ENCODE measurements at regions not wholly inside any gene's neighbourhood (a gene's known extent, or its start where the extent isn't known, plus 50 kb on each side); places are given as distances from the start of the nearest gene placed in this dataset.

- H3K4me3 ChIP-seq (ENCODE audit: low read length) = no peak overlapping the region
- no peaks in the 10 kb centered on the region for H3K79me2 ChIP-seq (ENCODE audit: low read length)
- H4K20me1 ChIP-seq (ENCODE audit: insufficient read depth, low read depth, low read length) = no peaks in the 10 kb centered on the region
- no peaks in the 10 kb centered on the region for H3K9me3 ChIP-seq (ENCODE audit: low read length)
- no peaks in the 10 kb centered on the region for H3K4me1 ChIP-seq (ENCODE audit: low read length)
- no peak overlapping the region for H3K27ac ChIP-seq (ENCODE audit: low read length)
- H3K36me3 ChIP-seq (ENCODE audit: insufficient read depth, low read length) = no peaks in the 10 kb centered on the region
- peak; percentile 52 for DNase-seq
- H3K27me3 ChIP-seq (ENCODE audit: low read length) = no peaks in the 10 kb centered on the region
- H3K9me2 ChIP-seq (replicated peaks; ENCODE audit: insufficient read depth, low read length) = no peaks in the 10 kb centered on the region
- no peak overlapping the region for H3K4me2 ChIP-seq (ENCODE audit: low read depth, low read length, poor library complexity, severe bottlenecking)
- no peak overlapping the region for H2AFZ ChIP-seq (ENCODE audit: low read length)
- H3K9ac ChIP-seq (ENCODE audit: low read length) = no peak overlapping the region
These were observed 158.6 kb upstream of the LYZL1 start for GRCh38 chr10:29130190-29130673.

- H3K9me2 ChIP-seq (replicated peaks; ENCODE audit: insufficient read depth, low read length) = no peaks in the 10 kb centered on the region
- H2AFZ ChIP-seq (ENCODE audit: low read length) = no peak overlapping the region
- H3K36me3 ChIP-seq (ENCODE audit: insufficient read depth, low read length) = no peaks in the 10 kb centered on the region
- H4K20me1 ChIP-seq (ENCODE audit: insufficient read depth, low read depth, low read length) = no peaks in the 10 kb centered on the region
- H3K9ac ChIP-seq (ENCODE audit: low read length) = no peak overlapping the region
- no peaks in the 10 kb centered on the region for H3K27me3 ChIP-seq (ENCODE audit: low read length)
- H3K79me2 ChIP-seq (ENCODE audit: low read length) = no peaks in the 10 kb centered on the region
- no peak overlapping the region for H3K4me2 ChIP-seq (ENCODE audit: low read depth, low read length, poor library complexity, severe bottlenecking)
- DNase-seq = no peak
- no peaks in the 10 kb centered on the region for H3K9me3 ChIP-seq (ENCODE audit: low read length)
- no peak overlapping the region for H3K27ac ChIP-seq (ENCODE audit: low read length)
- H3K4me1 ChIP-seq (ENCODE audit: low read length) = no peaks in the 10 kb centered on the region
- H3K4me3 ChIP-seq (ENCODE audit: low read length) = no peak overlapping the region
These were observed 156.8 kb upstream of the LYZL1 start for GRCh38 chr10:29131952-29132547.

- Histone ChIP-seq H3K4me2 (ENCODE audit: low read depth, low read length, poor library complexity, severe bottlenecking) (no peak overlapping the region), H3K9ac (ENCODE audit: low read length) (no peak overlapping the region), H3K9me3 (ENCODE audit: low read length) (no peaks in the 10 kb centered on the region), H4K20me1 (ENCODE audit: insufficient read depth, low read depth, low read length) (no peaks in the 10 kb centered on the region), H3K79me2 (ENCODE audit: low read length) (no peaks in the 10 kb centered on the region), H3K4me1 (ENCODE audit: low read length) (no peaks in the 10 kb centered on the region), H3K9me2 (replicated peaks; ENCODE audit: insufficient read depth, low read length) (no peaks in the 10 kb centered on the region), H3K27me3 (ENCODE audit: low read length) (no peaks in the 10 kb centered on the region), H3K4me3 (ENCODE audit: low read length) (no peak overlapping the region), H2AFZ (ENCODE audit: low read length) (no peak overlapping the region), H3K27ac (ENCODE audit: low read length) (no peak overlapping the region), H3K36me3 (ENCODE audit: insufficient read depth, low read length) (no peaks in the 10 kb centered on the region)
- DNase-seq = no peak
These were observed 156.2 kb upstream of the LYZL1 start for GRCh38 chr10:29132551-29133111.

GRCh38 chr10:29135337-29135736 lies 153.5 kb upstream of the LYZL1 start:
- no peaks in the 10 kb centered on the region for H4K20me1 ChIP-seq (ENCODE audit: insufficient read depth, low read depth, low read length)
- no peak overlapping the region for H3K4me3 ChIP-seq (ENCODE audit: low read length)
- H3K4me1 ChIP-seq (ENCODE audit: low read length) = no peaks in the 10 kb centered on the region
- H3K27me3 ChIP-seq (ENCODE audit: low read length) = no peaks in the 10 kb centered on the region
- H3K27ac ChIP-seq (ENCODE audit: low read length) = no peak overlapping the region
- no peaks in the 10 kb centered on the region for H3K79me2 ChIP-seq (ENCODE audit: low read length)
- no peak overlapping the region for H2AFZ ChIP-seq (ENCODE audit: low read length)
- no peaks in the 10 kb centered on the region for H3K9me3 ChIP-seq (ENCODE audit: low read length)
- H3K9me2 ChIP-seq (replicated peaks; ENCODE audit: insufficient read depth, low read length) = no peaks in the 10 kb centered on the region
- no peak overlapping the region for H3K9ac ChIP-seq (ENCODE audit: low read length)
- H3K36me3 ChIP-seq (ENCODE audit: insufficient read depth, low read length) = no peaks in the 10 kb centered on the region
- no peak overlapping the region for H3K4me2 ChIP-seq (ENCODE audit: low read depth, low read length, poor library complexity, severe bottlenecking)
- no peak for DNase-seq

GRCh38 chr10:29136411-29136810 lies 152.5 kb upstream of the LYZL1 start:
- Histone ChIP-seq H3K4me3 (ENCODE audit: low read length) (no peak overlapping the region), H3K9me2 (replicated peaks; ENCODE audit: insufficient read depth, low read length) (no peaks in the 10 kb centered on the region), H2AFZ (ENCODE audit: low read length) (no peak overlapping the region), H4K20me1 (ENCODE audit: insufficient read depth, low read depth, low read length) (no peaks in the 10 kb centered on the region), H3K4me2 (ENCODE audit: low read depth, low read length, poor library complexity, severe bottlenecking) (no peak overlapping the region), H3K27me3 (ENCODE audit: low read length) (no peaks in the 10 kb centered on the region), H3K9me3 (ENCODE audit: low read length) (no peaks in the 10 kb centered on the region), H3K36me3 (ENCODE audit: insufficient read depth, low read length) (no peaks in the 10 kb centered on the region), H3K79me2 (ENCODE audit: low read length) (no peaks in the 10 kb centered on the region), H3K9ac (ENCODE audit: low read length) (no peak overlapping the region), H3K27ac (ENCODE audit: low read length) (no peak overlapping the region), H3K4me1 (ENCODE audit: low read length) (no peaks in the 10 kb centered on the region)
- DNase-seq = no peak

- no peak overlapping the region for H3K4me2 ChIP-seq (ENCODE audit: low read depth, low read length, poor library complexity, severe bottlenecking)
These were observed 148.7 kb upstream of the LYZL1 start for GRCh38 chr10:29140151-29140550.

GRCh38 chr10:29140991-29141390 lies 147.9 kb upstream of the LYZL1 start:
- Histone ChIP-seq H3K4me3 (ENCODE audit: low read length) (no peak overlapping the region), H3K36me3 (ENCODE audit: insufficient read depth, low read length) (no peaks in the 10 kb centered on the region), H3K27ac (ENCODE audit: low read length) (no peak overlapping the region), H3K27me3 (ENCODE audit: low read length) (no peaks in the 10 kb centered on the region), H2AFZ (ENCODE audit: low read length) (no peak overlapping the region), H3K4me1 (ENCODE audit: low read length) (no peaks in the 10 kb centered on the region), H3K9me2 (replicated peaks; ENCODE audit: insufficient read depth, low read length) (no peaks in the 10 kb centered on the region), H3K79me2 (ENCODE audit: low read length) (no peaks in the 10 kb centered on the region), H3K4me2 (ENCODE audit: low read depth, low read length, poor library complexity, severe bottlenecking) (no peak overlapping the region), H3K9me3 (ENCODE audit: low read length) (no peaks in the 10 kb centered on the region), H4K20me1 (ENCODE audit: insufficient read depth, low read depth, low read length) (no peaks in the 10 kb centered on the region), H3K9ac (ENCODE audit: low read length) (no peak overlapping the region)
- no peak for DNase-seq

More at GRCh38 chr10:29140151-29140550, 148.7 kb upstream of the LYZL1 start:
- Histone ChIP-seq H3K4me1 (ENCODE audit: low read length) (no peaks in the 10 kb centered on the region), H3K79me2 (ENCODE audit: low read length) (no peaks in the 10 kb centered on the region), H3K4me3 (ENCODE audit: low read length) (no peak overlapping the region), H3K9me3 (ENCODE audit: low read length) (no peaks in the 10 kb centered on the region), H2AFZ (ENCODE audit: low read length) (no peak overlapping the region), H3K27me3 (ENCODE audit: low read length) (no peaks in the 10 kb centered on the region), H4K20me1 (ENCODE audit: insufficient read depth, low read depth, low read length) (no peaks in the 10 kb centered on the region), H3K9me2 (replicated peaks; ENCODE audit: insufficient read depth, low read length) (no peaks in the 10 kb centered on the region), H3K36me3 (ENCODE audit: insufficient read depth, low read length) (no peaks in the 10 kb centered on the region), H3K9ac (ENCODE audit: low read length) (no peak overlapping the region), H3K27ac (ENCODE audit: low read length) (no peak overlapping the region)
- no peak for DNase-seq

- no peaks in the 10 kb centered on the region for H3K36me3 ChIP-seq (ENCODE audit: insufficient read depth, low read length)
- no peaks in the 10 kb centered on the region for H4K20me1 ChIP-seq (ENCODE audit: insufficient read depth, low read depth, low read length)
- no peak overlapping the region for H2AFZ ChIP-seq (ENCODE audit: low read length)
- H3K79me2 ChIP-seq (ENCODE audit: low read length) = no peaks in the 10 kb centered on the region
- no peaks in the 10 kb centered on the region for H3K9me3 ChIP-seq (ENCODE audit: low read length)
- no peaks in the 10 kb centered on the region for H3K4me1 ChIP-seq (ENCODE audit: low read length)
- no peak overlapping the region for H3K27ac ChIP-seq (ENCODE audit: low read length)
- no peak overlapping the region for H3K4me3 ChIP-seq (ENCODE audit: low read length)
- H3K9me2 ChIP-seq (replicated peaks; ENCODE audit: insufficient read depth, low read length) = no peaks in the 10 kb centered on the region
- H3K27me3 ChIP-seq (ENCODE audit: low read length) = no peaks in the 10 kb centered on the region
- H3K4me2 ChIP-seq (ENCODE audit: low read depth, low read length, poor library complexity, severe bottlenecking) = no peak overlapping the region
- no peak for DNase-seq
- H3K9ac ChIP-seq (ENCODE audit: low read length) = no peak overlapping the region
These were observed 147.1 kb upstream of the LYZL1 start for GRCh38 chr10:29141761-29142160.

Measured in Karpas-422 (cell line).